GM18907 (cell line): ENCODE measurements at regions not wholly inside any gene's neighbourhood (a gene's known extent, or its start where the extent isn't known, plus 50 kb on each side); places are given as distances from the start of the nearest gene placed in this dataset.

Experiments
- ATAC-seq: cut with Tn5 transposase; IDR thresholded peaks from one replicate; pipeline ENCODE4 v1.9.1; 2021; ENCODE audit warnings: mild to moderate bottlenecking, moderate library complexity; ENCODE audit not compliant: unreplicated experiment

DNA sequence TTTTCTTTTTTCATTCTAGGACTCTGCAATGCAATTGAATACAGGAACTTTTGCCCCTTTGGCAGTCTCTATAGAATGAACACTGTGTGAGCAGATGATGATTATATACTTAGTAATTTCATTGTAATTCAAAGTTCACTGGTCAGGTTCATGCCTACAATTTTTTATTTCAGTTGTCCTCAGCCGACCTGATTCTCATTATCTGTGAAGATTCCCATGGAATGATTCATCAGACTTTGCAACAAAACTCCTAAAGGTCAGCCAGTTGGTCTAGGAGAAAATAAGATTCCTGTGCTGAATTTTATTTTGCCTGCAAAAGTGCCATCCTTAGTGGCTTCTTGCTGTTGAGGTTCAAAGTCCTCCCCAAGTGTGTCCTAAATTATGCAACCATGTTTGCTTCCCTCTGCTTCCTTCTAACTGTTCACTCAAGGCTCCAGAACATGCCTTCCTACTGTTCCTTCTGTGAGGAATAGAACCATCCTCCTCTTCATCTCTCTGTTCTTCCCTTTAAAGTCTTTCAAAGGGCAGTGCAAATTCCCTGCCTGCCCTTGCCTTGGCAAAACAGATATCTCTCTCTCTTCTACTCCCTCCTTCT, 194.2 kb upstream of the CNR1 start:
- no peak for ATAC-seq

DNA sequence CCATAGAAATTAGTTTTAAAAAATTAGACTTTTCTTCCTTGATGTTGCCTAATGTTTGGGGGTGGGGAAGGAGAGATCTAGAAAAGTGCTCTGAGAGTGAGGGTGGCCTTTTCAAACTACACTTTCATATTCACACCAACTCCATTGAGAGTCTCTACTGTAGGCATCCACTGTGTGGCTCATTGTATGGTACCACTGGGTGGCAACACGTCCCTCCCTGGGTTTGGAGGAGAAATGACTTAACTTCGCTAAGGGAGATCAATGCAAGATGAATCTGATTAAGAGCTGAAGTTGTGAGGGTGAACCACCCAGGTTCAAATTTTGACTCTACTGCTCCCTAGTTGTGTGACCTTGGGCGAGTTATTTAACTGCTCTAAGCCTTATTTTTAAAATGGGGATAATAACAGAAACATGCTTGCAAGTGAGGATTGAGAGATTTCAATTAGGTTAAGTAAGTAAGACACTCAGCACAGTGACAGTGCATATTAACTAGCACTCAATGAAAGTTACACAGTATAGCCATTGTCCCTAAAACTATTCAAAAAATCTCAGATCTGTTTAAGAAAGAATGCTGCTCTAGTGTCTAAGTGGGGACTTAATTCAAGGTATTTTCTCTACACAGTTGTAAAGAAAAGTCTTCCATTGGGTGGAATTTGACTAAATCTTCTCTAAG, 193.5 kb upstream of the CNR1 start:
- no peak for ATAC-seq

DNA sequence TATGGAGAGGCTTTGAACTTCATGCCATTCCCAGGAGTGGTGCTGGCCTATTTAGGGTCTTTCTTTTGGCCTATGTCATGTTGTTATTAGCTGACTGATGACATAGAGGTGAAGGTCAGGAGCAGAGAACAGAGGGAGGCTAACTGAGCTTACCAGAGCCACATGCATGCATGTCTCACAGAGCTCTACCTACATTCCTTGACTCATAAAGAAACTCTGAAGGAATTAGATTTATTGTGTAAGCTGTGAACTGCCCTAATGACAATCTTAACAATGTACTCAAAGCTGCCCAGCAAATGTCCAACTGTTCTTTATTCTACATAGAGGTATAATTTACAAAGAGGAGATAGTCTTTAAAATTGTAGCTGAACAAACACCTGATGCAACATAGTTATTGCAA, 192.7 kb upstream of the CNR1 start:
- ATAC-seq: no peak

DNA sequence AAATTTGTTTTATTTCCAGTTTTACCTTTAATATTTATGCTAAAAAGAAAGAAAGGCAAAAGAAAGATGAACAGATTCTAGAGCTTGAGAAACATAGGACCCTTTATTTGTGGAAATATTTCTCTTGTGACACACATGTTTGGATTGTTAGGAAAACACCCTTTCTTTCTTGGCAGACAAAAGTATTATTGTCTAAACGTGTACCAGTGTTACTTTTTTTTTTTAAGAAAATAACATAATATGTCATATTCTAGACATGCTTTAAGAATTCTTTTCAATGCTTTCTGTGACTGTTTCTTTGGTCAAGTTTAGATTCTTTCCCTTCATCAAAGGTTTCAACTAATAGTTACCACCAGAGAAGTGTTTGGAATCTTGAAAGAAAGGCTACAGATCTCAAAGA, 183.4 kb upstream of the CNR1 start:
- no peak for ATAC-seq

DNA sequence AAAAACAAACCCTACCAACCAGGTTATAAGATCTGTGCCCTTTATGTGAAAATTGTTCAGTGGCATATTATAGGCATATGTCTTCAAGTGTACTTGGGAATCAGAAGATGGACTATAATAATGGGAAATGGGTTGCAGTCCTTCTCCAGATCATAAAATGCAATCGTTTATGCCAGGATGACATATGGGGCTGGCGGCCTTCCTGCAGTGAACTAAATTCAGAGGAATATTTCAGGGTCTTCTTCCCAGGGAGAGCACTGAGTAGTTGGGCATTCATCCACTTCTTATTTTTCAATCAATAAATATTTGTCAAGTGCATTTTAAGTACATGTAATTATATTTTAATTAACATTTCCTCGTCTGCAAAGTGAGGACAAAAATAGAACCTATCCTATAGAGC, 176.2 kb upstream of the CNR1 start:
- no peak for ATAC-seq

DNA sequence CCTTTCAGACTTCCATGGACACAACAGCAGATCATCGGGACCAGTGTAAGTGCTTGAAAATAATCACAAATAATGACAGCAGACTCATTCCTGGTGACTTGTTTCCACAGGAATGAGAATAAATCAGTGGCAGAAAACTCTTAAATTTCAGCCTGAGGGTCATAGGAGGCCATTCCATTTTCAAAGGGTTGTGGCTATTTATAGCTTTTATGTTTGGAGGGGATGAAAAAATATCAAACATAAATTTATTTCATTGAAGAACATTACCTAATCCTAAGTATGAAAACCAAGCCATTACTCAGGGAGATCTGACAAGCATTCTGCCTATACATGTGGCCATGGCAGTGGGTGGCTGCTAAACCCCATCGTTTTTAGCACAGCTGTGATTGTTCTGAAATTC, 173.6 kb upstream of the CNR1 start:
- ATAC-seq: no peak

DNA sequence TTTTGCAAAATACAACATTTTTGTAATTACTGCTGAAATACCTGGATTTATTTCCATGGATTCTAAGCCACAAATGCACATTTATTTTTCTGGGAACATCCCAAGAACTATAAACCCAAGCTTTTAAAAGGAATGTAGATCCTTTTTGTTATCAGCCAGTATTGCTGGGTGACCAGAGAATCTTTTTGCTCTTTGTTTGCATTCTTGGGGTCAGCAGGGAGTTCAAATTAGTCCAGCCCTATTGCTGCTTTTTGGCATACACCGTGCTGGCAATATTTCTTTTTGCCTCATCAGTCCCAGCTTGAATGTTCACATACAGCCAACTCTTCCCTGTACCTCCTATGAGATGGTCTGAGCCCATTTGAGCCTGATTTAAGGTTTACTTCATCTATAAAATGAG, 155.2 kb upstream of the CNR1 start:
- ATAC-seq: no peak

DNA sequence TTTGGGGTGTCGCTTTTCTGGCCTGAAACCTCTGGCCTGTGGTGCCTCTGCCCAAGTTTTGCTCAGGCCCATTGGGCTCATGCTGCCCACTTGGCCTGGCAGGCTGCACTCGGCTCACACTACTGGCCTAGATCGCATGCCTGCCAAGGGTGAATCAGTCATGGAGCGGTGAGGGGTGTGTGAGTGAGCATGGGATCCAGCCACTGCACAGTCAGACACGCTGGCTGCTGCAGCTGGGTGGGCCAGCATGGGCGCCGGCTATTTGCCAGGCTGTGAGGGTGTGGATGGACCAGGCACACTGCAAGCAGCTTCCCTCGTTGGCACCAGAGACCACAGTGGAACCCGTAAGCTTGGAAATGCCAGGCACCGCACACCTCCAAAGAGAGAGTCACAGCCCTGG, 145.4 kb upstream of the CNR1 start:
- ATAC-seq: no peak

DNA sequence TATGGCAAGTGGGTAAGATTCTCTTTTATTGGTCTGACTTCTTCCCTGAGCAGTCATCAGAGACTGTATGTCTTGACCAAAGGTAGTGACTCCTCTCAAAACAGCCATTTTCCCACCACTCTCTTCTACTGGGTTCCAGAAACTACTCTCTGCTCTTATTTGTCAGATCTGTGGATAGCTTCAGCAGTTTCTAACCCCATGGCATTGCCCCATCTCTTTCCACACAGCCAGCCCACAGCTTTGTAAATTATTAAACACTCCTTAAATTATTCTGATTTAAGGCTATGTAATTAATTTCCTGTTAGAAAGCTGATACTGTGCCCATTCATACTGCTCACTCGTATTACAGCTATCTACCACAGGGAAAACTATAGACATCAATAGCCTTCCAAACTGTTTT, 138.4 kb upstream of the CNR1 start:
- ATAC-seq: no peak

DNA sequence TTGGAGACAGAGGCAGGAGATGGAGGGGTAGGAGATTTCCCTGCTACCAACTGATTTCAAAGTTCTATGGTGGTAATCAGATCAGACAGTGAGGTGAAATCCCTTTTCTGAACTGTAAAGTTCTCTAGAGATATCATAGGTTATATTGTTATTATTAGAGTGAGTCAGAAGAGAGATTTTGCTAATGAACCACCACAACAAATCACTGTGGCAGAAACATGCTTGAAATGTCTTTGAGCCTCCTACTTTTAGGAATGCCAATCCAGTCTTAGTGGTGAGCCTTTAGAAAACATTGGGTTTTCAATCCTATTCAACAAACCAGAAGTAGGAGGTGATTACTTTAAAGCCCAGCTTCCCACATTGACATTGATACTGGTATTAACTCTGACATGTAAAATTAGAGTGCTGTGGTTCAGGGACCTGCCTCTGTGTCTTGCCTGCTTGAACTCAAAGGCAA, 136.7 kb upstream of the CNR1 start:
- ATAC-seq: no peak

DNA sequence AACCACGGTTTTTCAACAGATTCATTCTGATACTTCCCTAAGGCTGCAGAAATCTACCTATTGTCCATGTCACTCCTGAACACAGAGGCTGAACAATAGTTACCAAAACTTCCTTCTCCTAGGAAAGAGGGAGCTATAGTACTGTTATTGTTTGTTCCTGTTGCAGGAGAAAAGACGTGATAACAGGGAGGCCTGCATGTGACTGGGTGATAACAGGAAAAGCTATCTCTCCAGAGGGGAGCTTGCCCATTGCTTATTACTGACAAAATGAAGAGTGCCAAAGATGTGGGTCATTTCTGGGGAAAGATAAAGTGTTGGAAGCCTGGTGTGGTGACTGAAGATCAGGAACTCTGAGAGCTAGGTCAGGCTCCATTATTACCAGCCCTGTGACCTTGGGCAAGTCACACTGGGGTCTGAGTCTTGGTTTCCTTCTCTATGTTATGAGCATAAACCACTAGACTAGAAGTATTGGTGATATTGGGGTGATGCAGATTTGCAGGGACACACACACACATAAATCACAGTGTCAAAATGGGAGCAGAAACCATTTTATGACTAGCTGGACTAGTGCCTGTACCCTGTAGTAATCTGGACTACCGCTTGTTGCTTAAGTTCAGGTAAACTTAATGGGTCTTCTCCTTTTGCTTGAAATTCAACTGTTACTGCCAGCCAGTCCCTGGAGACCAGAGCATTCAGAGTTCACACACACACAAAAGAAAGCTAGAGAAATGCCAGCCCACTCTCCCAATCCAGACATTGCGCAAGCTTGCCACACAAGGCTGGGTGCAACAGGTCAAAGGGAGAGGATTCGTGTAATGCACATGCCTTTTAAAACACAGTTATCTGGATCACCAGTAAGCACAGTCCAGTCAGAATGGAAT, 136.0 kb upstream of the CNR1 start:
- no peak for ATAC-seq

DNA sequence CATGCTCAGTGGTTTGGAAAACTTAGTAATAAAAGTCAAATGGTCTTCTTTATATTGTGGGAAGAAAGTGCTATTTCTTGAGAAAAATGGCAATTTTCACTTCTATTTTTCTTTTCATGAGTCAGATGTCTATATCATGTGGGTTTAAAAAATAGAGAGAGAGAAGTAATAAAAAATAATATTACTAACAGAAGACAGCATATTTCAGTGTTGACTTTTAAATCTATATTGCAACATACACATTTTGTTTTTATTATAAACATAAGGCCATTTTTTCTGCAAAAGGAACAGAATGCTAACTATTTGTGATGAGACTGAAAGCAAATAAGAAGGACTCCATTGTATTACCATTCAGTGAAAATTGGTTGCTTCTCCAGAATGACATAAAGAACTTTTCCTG, 135.1 kb upstream of the CNR1 start:
- ATAC-seq: no peak

DNA sequence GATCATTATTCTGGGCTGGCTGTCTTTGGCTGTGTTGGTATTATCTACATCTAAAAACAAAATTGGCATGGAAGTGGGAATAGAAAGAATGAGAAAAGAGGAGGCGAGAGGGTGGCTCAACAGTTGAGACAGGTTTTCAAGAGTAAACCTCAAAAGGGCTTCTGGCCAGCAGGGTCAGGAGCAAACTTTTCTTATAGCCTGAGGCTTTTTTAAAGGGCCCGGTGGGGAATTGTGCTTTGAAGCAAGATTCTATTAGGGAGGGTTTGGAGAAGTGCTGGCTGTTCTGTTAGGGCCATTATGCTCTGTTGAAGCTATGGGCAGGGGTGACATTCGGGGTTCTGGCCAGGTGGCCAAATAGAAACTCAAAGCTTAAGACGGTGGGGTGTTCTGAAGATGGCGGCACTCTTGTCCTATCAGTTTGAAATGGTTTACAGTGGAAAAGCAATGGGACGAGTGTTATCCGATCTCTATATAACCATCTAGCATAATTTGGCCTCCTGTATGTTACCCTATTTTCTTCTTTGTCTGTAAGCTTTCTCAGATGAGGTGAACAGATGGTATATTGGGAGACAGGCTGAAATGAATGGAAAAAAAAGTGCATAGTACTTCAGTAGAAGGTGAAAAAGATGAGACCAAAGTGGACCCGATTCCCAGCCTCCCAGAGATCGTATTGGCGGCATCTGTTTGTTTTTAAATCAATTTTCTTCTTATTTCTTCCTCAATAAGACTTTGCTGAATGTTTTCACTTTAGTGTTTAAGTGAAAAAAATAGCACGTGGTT, 132.1 kb upstream of the CNR1 start:
- ATAC-seq: no peak

DNA sequence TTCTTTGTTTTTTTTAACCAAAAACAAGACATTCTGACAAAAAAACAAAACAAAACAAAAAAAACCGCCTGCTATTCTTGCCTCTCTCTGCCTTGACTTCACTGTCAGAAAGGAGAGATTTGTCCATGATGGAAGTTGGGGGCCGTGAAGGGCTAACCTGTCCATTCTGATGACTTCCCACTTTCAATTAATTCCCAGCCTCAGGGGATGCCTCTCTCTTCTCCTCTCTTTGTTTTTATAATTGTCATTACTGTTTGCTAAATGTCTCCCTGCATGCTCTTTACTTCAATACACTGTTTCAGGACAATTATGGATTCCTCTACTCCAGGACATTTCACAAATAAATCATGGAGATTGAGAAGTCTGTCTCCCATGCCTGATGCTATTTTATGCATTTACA, 130.5 kb upstream of the CNR1 start:
- ATAC-seq: no peak

DNA sequence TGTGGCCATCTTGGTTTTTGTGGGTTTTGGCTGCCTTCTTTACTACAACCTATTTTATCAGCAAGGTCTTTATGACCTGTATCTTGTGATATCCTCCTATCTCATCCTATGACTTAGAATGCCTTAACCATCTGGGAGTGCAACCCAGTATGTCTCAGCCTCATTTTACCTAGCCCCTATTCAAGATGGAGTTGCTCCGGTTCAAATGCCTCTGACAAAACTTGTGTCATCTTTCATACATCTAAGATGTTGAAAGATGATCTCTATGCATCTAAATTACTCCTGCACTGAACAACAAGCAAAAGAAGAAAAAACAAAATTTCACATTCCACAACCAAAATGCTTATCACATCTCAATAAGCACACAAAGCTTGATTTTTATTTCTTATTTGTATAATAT, 129.5 kb upstream of the CNR1 start:
- no peak for ATAC-seq

DNA sequence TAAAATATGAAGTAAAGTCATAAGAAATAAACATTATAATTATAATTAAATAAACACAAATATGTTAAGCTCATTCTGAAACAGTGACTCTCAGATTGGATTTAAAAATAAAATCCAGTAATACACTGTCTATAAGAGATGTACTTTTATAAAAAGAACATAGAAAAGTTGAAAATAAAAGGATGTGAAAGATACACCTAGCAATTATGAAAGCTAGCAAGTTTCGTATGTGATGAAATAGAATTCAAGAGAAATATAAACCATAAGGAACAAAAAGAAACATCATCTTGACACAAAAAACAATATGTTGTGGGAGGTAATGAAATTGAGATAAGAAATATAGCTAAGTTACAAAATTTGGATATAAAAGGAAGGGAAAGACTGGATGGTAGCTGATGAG, 128.6 kb upstream of the CNR1 start:
- no peak for ATAC-seq

DNA sequence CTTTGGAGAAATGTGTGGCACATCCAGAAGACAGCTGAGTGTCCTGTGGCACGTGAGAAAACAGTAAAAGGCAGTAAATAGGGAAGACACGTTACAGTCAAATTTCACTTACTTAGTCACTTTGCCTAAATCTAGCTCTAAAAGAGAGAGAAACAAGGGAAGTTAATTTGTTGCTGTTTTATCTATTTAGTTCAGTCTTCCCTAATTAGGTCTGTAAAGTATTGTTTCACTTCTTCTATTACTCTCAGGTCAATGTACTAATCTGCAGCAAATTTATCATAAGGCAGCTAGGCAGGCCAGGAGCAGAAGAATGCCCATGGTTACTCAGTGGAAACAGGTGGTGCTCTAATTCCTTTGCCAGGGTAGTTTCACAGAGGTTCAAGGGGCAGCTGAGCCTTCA, 124.3 kb upstream of the CNR1 start:
- no peak for ATAC-seq

DNA sequence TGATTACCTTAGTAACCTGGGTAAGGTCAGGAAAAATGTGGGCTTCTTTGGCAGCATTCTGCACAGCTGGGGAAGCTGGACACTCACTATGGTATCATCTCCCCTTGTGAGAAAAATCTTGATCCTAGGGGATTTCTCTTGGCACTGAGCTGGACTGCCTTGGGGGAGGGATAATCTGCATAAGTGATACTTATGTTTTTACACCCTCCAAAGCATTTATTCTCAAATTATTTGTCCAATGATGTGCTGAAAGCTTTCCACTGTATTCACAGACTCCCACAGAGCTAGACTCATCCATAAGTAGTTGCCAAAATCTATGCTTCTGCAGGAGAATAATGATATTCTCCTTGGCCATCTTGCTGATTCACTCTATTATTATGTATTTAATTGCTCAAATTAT, 121.5 kb upstream of the CNR1 start:
- no peak for ATAC-seq

DNA sequence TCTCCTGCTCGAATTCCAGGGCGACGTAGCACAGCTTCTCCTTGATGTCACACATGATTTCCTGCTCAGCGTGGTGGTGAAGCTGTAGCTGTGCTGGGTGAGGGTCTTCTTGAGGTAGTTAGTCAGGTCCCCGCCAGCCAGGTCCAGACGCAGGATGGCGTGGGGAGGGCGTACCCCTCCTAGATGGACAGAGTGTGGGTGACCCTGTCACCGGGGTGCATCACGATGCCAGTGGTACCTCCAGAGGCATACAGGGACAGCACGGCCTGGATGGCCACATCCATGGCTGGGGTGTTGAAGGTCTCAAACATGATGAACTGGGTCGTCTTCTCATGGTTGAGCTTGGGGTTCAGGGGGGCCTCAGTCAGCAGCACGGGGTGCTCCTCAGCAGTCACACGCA, 110.2 kb upstream of the CNR1 start:
- ATAC-seq: no peak

DNA sequence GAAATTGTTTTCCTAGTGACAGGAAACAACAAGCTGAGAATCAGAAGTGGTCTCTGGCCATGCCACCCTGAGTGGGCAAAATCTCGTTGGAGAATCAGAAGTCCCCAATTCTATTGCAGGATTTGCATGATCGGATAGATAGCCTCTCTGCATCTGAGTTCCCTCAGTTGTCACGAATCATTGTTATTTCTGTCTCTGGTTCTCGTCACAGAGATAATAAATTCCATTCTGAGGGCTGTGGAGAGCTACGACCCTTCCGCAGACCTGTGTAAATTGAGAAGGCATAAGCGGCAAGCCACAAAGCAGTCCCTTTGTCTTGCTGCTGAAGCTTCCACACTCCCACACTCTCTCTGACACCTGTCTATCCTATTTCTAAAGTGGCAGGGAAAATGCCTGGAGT, 102.4 kb upstream of the CNR1 start:
- no peak for ATAC-seq

DNA sequence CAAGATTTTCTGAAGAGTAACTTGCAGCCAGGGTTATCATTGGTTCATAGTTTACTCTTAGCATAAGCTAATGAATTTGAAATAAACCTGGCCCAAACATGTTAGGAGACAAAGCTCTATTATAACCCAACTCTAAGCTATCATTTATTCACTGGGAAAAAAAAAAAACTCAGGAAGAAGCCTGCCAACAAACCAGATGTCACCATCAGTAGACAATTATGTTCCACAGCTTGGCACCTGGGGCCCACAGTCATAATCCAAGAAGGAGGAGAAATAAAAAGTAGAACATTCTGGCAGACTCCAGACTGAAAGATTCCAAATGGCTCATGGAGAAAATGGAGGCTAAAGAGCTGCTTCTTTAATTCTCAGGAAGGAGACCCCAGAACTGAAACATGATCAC, 100.0 kb upstream of the CNR1 start:
- no peak for ATAC-seq
